ENCODE measurements at regions not wholly inside any gene's neighbourhood (a gene's known extent, or its start where the extent isn't known, plus 50 kb on each side); places are given as distances from the start of the nearest gene placed in this dataset.

- no peak for TF ChIP-seq CTCF (IDR thresholded peaks at IDR 0.05)
- no peak for TF ChIP-seq EP300 (IDR thresholded peaks at IDR 0.05)
These were observed 281.6 kb upstream of the RGPD4 start for GRCh38 chr2:107545066-107545465.

Measured in upper lobe of left lung (tissue), 4 donors.